Activated CD8-positive, alpha-beta memory T cell treated with anti-CD3 and anti-CD28 coated beads, Interleukin-2, amount 50 U/mL, for 4 hours (primary cell): ENCODE measurements at regions not wholly inside any gene's neighbourhood (a gene's known extent, or its start where the extent isn't known, plus 50 kb on each side); places are given as distances from the start of the nearest gene placed in this dataset.

Experiments used
- DNase-seq: peaks from one replicate; pipeline ENCODE4 v3.0.0-alpha.2; 2020

GRCh38 chr10:4687397-4687796 is 138.6 kb upstream of the AKR1E2 start:
- no peak for DNase-seq

GRCh38 chr10:4686644-4686996 is 139.4 kb upstream of the AKR1E2 start:
- no peak for DNase-seq

- no peak for DNase-seq
Measured at GRCh38 chr10:4685904-4686643, 139.9 kb upstream of the AKR1E2 start.

GRCh38 chr10:4685491-4685890 is 140.5 kb upstream of the AKR1E2 start:
- no peak for DNase-seq

GRCh38 chr10:4684434-4684833 is 141.6 kb upstream of the AKR1E2 start:
- no peak for DNase-seq

GRCh38 chr10:4683838-4684237 is 142.2 kb upstream of the AKR1E2 start:
- no peak for DNase-seq

- DNase-seq: no peak
Measured at GRCh38 chr10:4683137-4683536, 142.9 kb upstream of the AKR1E2 start.

- no peak for DNase-seq
Measured at GRCh38 chr10:4678951-4679671, 146.9 kb upstream of the AKR1E2 start.

GRCh38 chr10:4678023-4678950 is 147.7 kb upstream of the AKR1E2 start:
- DNase-seq: no peak

- DNase-seq: no peak
Measured at GRCh38 chr10:4677296-4678021, 148.5 kb upstream of the AKR1E2 start.

- DNase-seq: no peak
Measured at GRCh38 chr10:4676566-4676965, 149.4 kb upstream of the AKR1E2 start.

- no peak for DNase-seq
Measured at GRCh38 chr10:4675808-4676207, 150.2 kb upstream of the AKR1E2 start.

GRCh38 chr10:4673279-4674040 is 152.5 kb upstream of the AKR1E2 start:
- DNase-seq: no peak

GRCh38 chr10:4672201-4672600 is 153.8 kb upstream of the AKR1E2 start:
- DNase-seq: no peak

GRCh38 chr10:4671451-4672145 is 154.4 kb upstream of the AKR1E2 start:
- DNase-seq: no peak

GRCh38 chr10:4670737-4671136 is 155.3 kb upstream of the AKR1E2 start:
- DNase-seq: no peak

- no peak for DNase-seq
Measured at GRCh38 chr10:4669585-4669984, 156.4 kb upstream of the AKR1E2 start.

- no peak for DNase-seq
Measured at GRCh38 chr10:4663162-4663992, 162.6 kb upstream of the AKR1E2 start.

- DNase-seq: no peak
Measured at GRCh38 chr10:4662576-4663161, 163.3 kb upstream of the AKR1E2 start.
